Body of pancreas (tissue), 4 donors: ENCODE measurements at regions not wholly inside any gene's neighbourhood (a gene's known extent, or its start where the extent isn't known, plus 50 kb on each side); places are given as distances from the start of the nearest gene placed in this dataset.

Source experiments
- ATAC-seq: fragments of 150-250 bp; one replicate; pipeline ENCODE4 v1.9.1; 2016
- DNase-seq, 4 donors: peaks; one replicate each; pipeline ENCODE4 v3.0.0-alpha.2; 2019
- H3K27ac ChIP-seq, 4 donors: fragments of 200-600 bp; sonication (generic); 1 replicate in 3 of 4; 2 replicates in 1 of 4; pipeline versions ENCODE4 v1.5.1 to v1.6.1; 2016 to 2019; ENCODE audit warnings: mild to moderate bottlenecking in 1 of 4, mixed read lengths in 1 of 4, moderate library complexity in 1 of 4
- H3K27me3 ChIP-seq, 2 donors: fragments of 200-600 bp; sonication (generic); one replicate each; pipeline ENCODE4 v1.6.0; 2016; ENCODE audit warnings: mild to moderate bottlenecking in 1 of 2
- H3K36me3 ChIP-seq, 2 donors: fragments of 200-600 bp; sonication (generic); replicated peaks in 1 of 2; 2 replicates each; pipeline ENCODE4 v1.5.1; 2016; ENCODE audit warnings: low read depth in 2 of 2; ENCODE audit not compliant: insufficient read depth in 1 of 2
- H3K4me1 ChIP-seq: fragments of 200-600 bp; sonication (generic); one replicate; pipeline ENCODE4 v1.6.0; 2016
- H3K4me3 ChIP-seq, 2 donors: fragments of 200-600 bp; sonication (generic); 1 replicate in 1 of 2; 2 replicates in 1 of 2; pipeline ENCODE4 v1.5.1; 2016 to 2019
- H3K9me3 ChIP-seq, 3 donors: fragments of 200-600 bp; sonication (generic); 1 replicate in 2 of 3; 2 replicates in 1 of 3; pipeline ENCODE4 v1.5.1; 2016
- CTCF ChIP-seq, 7 experiments: fragments of 450-650 bp in 4 of 7; fragments of 200-600 bp in 3 of 7; sonication (generic) in 3 of 7; IDR thresholded peaks; one replicate each; pipeline ENCODE4 v1.5.1; 2016 to 2019; ENCODE audit warnings: antibody characterized with exemption in 7 of 7
- POLR2A ChIP-seq, 3 donors: fragments of 450-650 bp; IDR thresholded peaks; one replicate each; pipeline ENCODE4 v1.6.1; 2016; ENCODE audit warnings: antibody characterized with exemption in 3 of 3, mild to moderate bottlenecking in 2 of 3
- WGBS, 2 donors: methylation state at CpG; one replicate each; pipeline ENCODE4 v1.1.5; 2017; 5-methylcytosine and 5-hydroxymethylcytosine counted together
- intact Hi-C: fragments of 100-400 bp; cut with DNase I; formaldehyde crosslinking; loops from one replicate; pipeline ENCODE4 v1.15.1; 2023

GRCh38 chr18:56034949-56035348 lies 447.0 kb upstream of the TCF4 start:
- intact Hi-C loops: no loop called here
- no peaks in the 10 kb centered on the region for H3K36me3 ChIP-seq
- TF ChIP-seq POLR2A (IDR thresholded peaks at IDR 0.05) (no peak), CTCF (IDR thresholded peaks at IDR 0.05) (no peak)
- DNase-seq (no peak), ATAC-seq (no peak)
- no peak overlapping the region for H3K4me3 ChIP-seq
- no peaks in the 10 kb centered on the region for H3K4me1 ChIP-seq
- no peak overlapping the region for H3K27ac ChIP-seq
- no peaks in the 10 kb centered on the region for H3K27me3 ChIP-seq
- H3K9me3 ChIP-seq: no peaks in the 10 kb centered on the region
- WGBS, 2 donors: 39 to 60% methylated on average over 2 of the region's 2 CpGs

- H3K36me3 ChIP-seq: no peaks in the 10 kb centered on the region
- H3K27ac ChIP-seq: no peak overlapping the region
- WGBS, 2 donors: 44 to 46% methylated on average over 3 of the region's 3 CpGs
- no peak overlapping the region for H3K4me3 ChIP-seq
- TF ChIP-seq POLR2A (IDR thresholded peaks at IDR 0.05): no peak
- TF ChIP-seq CTCF (IDR thresholded peaks at IDR 0.05): no peak
- intact Hi-C loops: no loop called here
- ATAC-seq: no peak
- no peaks in the 10 kb centered on the region for H3K9me3 ChIP-seq
- DNase-seq: no peak
- peaks cover 4% of the 10 kb centered on the region for H3K4me1 ChIP-seq
- H3K27me3 ChIP-seq: no peaks in the 10 kb centered on the region
Measured at GRCh38 chr18:56030060-56030459, 442.1 kb upstream of the TCF4 start.

- Histone ChIP-seq H3K27ac (no peak overlapping the region), H3K4me3 (no peak overlapping the region), H3K36me3 (no peaks in the 10 kb centered on the region), H3K9me3 (no peaks in the 10 kb centered on the region), H3K4me1 (peaks cover 4% of the 10 kb centered on the region), H3K27me3 (no peaks in the 10 kb centered on the region)
- ATAC-seq (peak; percentile 74), DNase-seq (peak in 2 of 4 donors; percentile 10 to 12)
- TF ChIP-seq CTCF (IDR thresholded peaks at IDR 0.05): no peak
- TF ChIP-seq POLR2A (IDR thresholded peaks at IDR 0.05): no peak
- intact Hi-C loops: no loop called here
- 0 to 20% methylated on average over 1 of the region's 1 CpG for WGBS, 2 donors
Measured at GRCh38 chr18:56028514-56028913, 440.5 kb upstream of the TCF4 start.

DNA sequence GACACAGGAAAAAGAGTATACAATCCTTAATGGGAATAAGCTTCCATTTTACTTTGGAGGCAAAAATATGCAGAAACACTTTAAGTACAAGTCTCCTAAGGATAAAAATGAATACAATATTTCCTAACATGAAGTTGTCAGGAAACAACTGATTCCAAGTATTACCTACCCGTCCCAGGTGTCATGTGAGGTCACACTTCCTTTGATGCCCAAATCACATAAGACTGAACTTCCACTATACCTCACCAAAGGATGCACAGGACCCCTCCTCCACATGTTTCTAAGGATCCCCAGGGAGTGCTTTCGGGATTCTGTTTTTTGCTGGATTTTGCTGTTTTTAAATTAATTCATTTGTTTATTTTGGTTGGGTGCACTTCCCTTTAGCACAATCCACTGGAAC lies 438.5 kb upstream of the TCF4 start:
- no peaks in the 10 kb centered on the region for H3K36me3 ChIP-seq
- no peaks in the 10 kb centered on the region for H3K9me3 ChIP-seq
- DNase-seq (no peak), ATAC-seq (no peak)
- peaks cover 4% of the 10 kb centered on the region for H3K4me1 ChIP-seq
- H3K4me3 ChIP-seq: no peak overlapping the region
- no peak overlapping the region for H3K27ac ChIP-seq
- WGBS, 2 donors: 36 to 55% methylated on average over 2 of the region's 2 CpGs
- TF ChIP-seq CTCF (IDR thresholded peaks at IDR 0.05): no peak
- TF ChIP-seq POLR2A (IDR thresholded peaks at IDR 0.05): no peak
- intact Hi-C loops: no loop called here
- H3K27me3 ChIP-seq: no peaks in the 10 kb centered on the region

- ATAC-seq: no peak
- WGBS, 2 donors: 88 to 96% methylated on average over 1 of the region's 1 CpG
- TF ChIP-seq CTCF (IDR thresholded peaks at IDR 0.05) (no peak), POLR2A (IDR thresholded peaks at IDR 0.05) (no peak)
- DNase-seq: no peak
- Histone ChIP-seq H3K9me3 (no peaks in the 10 kb centered on the region), H3K27ac (no peak overlapping the region), H3K27me3 (no peaks in the 10 kb centered on the region), H3K4me3 (no peak overlapping the region), H3K36me3 (no peaks in the 10 kb centered on the region), H3K4me1 (no peaks in the 10 kb centered on the region)
- intact Hi-C loops: no loop called here
Measured at GRCh38 chr18:56021809-56022195, 433.8 kb upstream of the TCF4 start.
